ENCODE measurements at regions not wholly inside any gene's neighbourhood (a gene's known extent, or its start where the extent isn't known, plus 50 kb on each side); places are given as distances from the start of the nearest gene placed in this dataset.

DNA sequence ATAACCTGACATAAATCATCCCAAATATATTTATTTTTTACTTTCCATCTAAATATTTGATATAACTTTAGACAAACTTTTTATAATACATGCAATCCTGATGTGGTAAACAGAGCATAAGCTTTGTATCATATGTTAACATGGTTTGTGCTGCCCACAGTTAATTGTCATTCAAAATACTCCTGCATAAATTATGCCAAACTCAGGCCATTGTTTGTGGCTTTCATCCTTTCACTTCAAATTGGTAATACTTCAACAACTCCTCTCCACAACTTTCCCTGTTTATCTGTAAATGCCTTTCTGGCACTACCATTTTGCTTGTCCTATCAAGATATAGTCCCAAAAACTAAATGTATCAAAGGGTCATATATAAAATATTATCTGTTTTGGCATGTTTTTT lies 586.7 kb downstream of the HINT1 start:
- H3K9me2 ChIP-seq (replicated peaks; ENCODE audit: insufficient read depth): no peaks in the 10 kb centered on the region
- no peaks in the 10 kb centered on the region for H3K79me2 ChIP-seq
- no peak overlapping the region for H3K4me3 ChIP-seq
- no peaks in the 10 kb centered on the region for H3K9me3 ChIP-seq (ENCODE audit: low read depth)
- no peak overlapping the region for H2AFZ ChIP-seq
- H3K27me3 ChIP-seq: no peaks in the 10 kb centered on the region
- no peak overlapping the region for H3K27ac ChIP-seq
- DNase-seq (ENCODE audit: low spot score): no peak
- no peak overlapping the region for H3K4me2 ChIP-seq
- no peak for TF ChIP-seq CTCF (IDR thresholded peaks at IDR 0.05; ENCODE audit: poor library complexity)
- TF ChIP-seq EZH2 (IDR thresholded peaks at IDR 0.05; ENCODE audit: borderline replicate concordance): no peak
- TF ChIP-seq EZH2phosphoT487 (IDR thresholded peaks at IDR 0.05; ENCODE audit: low read depth, severe bottlenecking, unreplicated experiment): no peak
- H3K36me3 ChIP-seq (replicated peaks; ENCODE audit: insufficient read depth, low read depth): no peaks in the 10 kb centered on the region
- H4K20me1 ChIP-seq (ENCODE audit: insufficient read depth, poor library complexity, severe bottlenecking): no peaks in the 10 kb centered on the region
- no peaks in the 10 kb centered on the region for H3K4me1 ChIP-seq (ENCODE audit: insufficient read depth)

DNA sequence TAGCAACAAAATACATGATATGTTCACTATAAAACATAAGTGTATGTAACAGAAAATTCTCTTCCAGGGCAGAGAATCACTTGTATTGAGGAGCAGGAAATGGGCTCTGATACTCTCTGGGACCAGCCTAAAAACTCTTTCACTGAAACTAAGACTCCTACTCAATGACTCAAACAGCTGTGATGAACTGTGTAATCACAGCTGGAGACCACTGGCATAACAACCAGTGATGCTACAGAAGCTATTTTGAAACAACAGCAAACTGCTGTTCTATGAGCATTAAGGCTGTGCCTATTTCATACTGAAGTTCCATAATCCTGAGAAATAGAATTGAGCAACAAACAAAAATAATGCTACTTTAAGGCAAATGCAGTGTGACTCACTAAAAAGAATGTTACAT lies 594.0 kb downstream of the HINT1 start:
- Histone ChIP-seq H3K9me2 (replicated peaks; ENCODE audit: insufficient read depth) (no peaks in the 10 kb centered on the region), H4K20me1 (ENCODE audit: insufficient read depth, poor library complexity, severe bottlenecking) (no peaks in the 10 kb centered on the region), H3K27ac (no peak overlapping the region), H3K4me3 (no peak overlapping the region), H3K4me1 (ENCODE audit: insufficient read depth) (no peaks in the 10 kb centered on the region), H3K9me3 (ENCODE audit: low read depth) (no peaks in the 10 kb centered on the region), H3K4me2 (no peak overlapping the region), H2AFZ (no peak overlapping the region), H3K27me3 (no peaks in the 10 kb centered on the region), H3K79me2 (no peaks in the 10 kb centered on the region), H3K36me3 (replicated peaks; ENCODE audit: insufficient read depth, low read depth) (no peaks in the 10 kb centered on the region)
- TF ChIP-seq EZH2 (IDR thresholded peaks at IDR 0.05; ENCODE audit: borderline replicate concordance): no peak
- no peak for TF ChIP-seq CTCF (IDR thresholded peaks at IDR 0.05; ENCODE audit: poor library complexity)
- TF ChIP-seq EZH2phosphoT487 (IDR thresholded peaks at IDR 0.05; ENCODE audit: low read depth, severe bottlenecking, unreplicated experiment): no peak
- DNase-seq (ENCODE audit: low spot score): no peak

GRCh38 chr5:130568791-130569190 lies 596.3 kb downstream of the HINT1 start:
- Histone ChIP-seq H3K4me1 (ENCODE audit: insufficient read depth) (no peaks in the 10 kb centered on the region), H3K27ac (no peak overlapping the region), H3K4me3 (no peak overlapping the region), H3K79me2 (no peaks in the 10 kb centered on the region), H4K20me1 (ENCODE audit: insufficient read depth, poor library complexity, severe bottlenecking) (no peaks in the 10 kb centered on the region), H3K36me3 (replicated peaks; ENCODE audit: insufficient read depth, low read depth) (no peaks in the 10 kb centered on the region), H3K9me3 (ENCODE audit: low read depth) (no peaks in the 10 kb centered on the region), H2AFZ (no peak overlapping the region), H3K27me3 (no peaks in the 10 kb centered on the region), H3K9me2 (replicated peaks; ENCODE audit: insufficient read depth) (no peaks in the 10 kb centered on the region), H3K4me2 (no peak overlapping the region)
- no peak for DNase-seq (ENCODE audit: low spot score)
- TF ChIP-seq CTCF (IDR thresholded peaks at IDR 0.05; ENCODE audit: poor library complexity): no peak
- TF ChIP-seq EZH2phosphoT487 (IDR thresholded peaks at IDR 0.05; ENCODE audit: low read depth, severe bottlenecking, unreplicated experiment): no peak
- TF ChIP-seq EZH2 (IDR thresholded peaks at IDR 0.05; ENCODE audit: borderline replicate concordance): no peak
- 97% methylated on average over 1 of the region's 1 CpG for WGBS (ENCODE audit: low lambda C conversion rate, missing lambda C conversion rate)

GRCh38 chr5:130555429-130555828 lies 609.6 kb downstream of the HINT1 start:
- no peaks in the 10 kb centered on the region for H3K9me2 ChIP-seq (replicated peaks; ENCODE audit: insufficient read depth)

More at GRCh38 chr5:130555429-130555828, 609.6 kb downstream of the HINT1 start:
- Histone ChIP-seq H3K4me2 (no peak overlapping the region), H3K9me3 (ENCODE audit: low read depth) (no peaks in the 10 kb centered on the region), H3K27ac (no peak overlapping the region), H4K20me1 (ENCODE audit: insufficient read depth, poor library complexity, severe bottlenecking) (no peaks in the 10 kb centered on the region), H2AFZ (no peak overlapping the region), H3K36me3 (replicated peaks; ENCODE audit: insufficient read depth, low read depth) (no peaks in the 10 kb centered on the region), H3K4me3 (no peak overlapping the region), H3K79me2 (no peaks in the 10 kb centered on the region), H3K4me1 (ENCODE audit: insufficient read depth) (no peaks in the 10 kb centered on the region), H3K27me3 (no peaks in the 10 kb centered on the region)
- 81% methylated on average over 3 of the region's 3 CpGs for WGBS (ENCODE audit: low lambda C conversion rate, missing lambda C conversion rate)
- DNase-seq (ENCODE audit: low spot score): no peak
- TF ChIP-seq EZH2phosphoT487 (IDR thresholded peaks at IDR 0.05; ENCODE audit: low read depth, severe bottlenecking, unreplicated experiment): no peak
- no peak for TF ChIP-seq CTCF (IDR thresholded peaks at IDR 0.05; ENCODE audit: poor library complexity)
- no peak for TF ChIP-seq EZH2 (IDR thresholded peaks at IDR 0.05; ENCODE audit: borderline replicate concordance)

All from hepatocyte (in vitro differentiated cells).